Keratinocyte (primary cell): ENCODE measurements at regions not wholly inside any gene's neighbourhood (a gene's known extent, or its start where the extent isn't known, plus 50 kb on each side); places are given as distances from the start of the nearest gene placed in this dataset.

Experiments used
- EZH2 ChIP-seq: IDR thresholded peaks from one replicate; pipeline ENCODE4 v1.6.1; 2012; ENCODE audit warnings: inconsistent platforms, mild to moderate bottlenecking, low read length, moderate library complexity
- TF ChIP-seq, protein P1 (sequence below), 3 experiments: IDR thresholded peaks in 1 of 3; conservative IDR thresholded peaks in 1 of 3; optimal IDR thresholded peaks in 1 of 3; 2 replicates in 2 of 3; 3 replicates in 1 of 3; pipeline versions ENCODE3 to v1.5.1; 2011; ENCODE audit warnings: low read length in 3 of 3, mild to moderate bottlenecking in 3 of 3, moderate library complexity in 2 of 3, control low read depth in 1 of 3, inconsistent platforms in 1 of 3; ENCODE audit not compliant: insufficient read depth in 2 of 3; ENCODE audit errors: extremely low read depth in 1 of 3

DNA sequence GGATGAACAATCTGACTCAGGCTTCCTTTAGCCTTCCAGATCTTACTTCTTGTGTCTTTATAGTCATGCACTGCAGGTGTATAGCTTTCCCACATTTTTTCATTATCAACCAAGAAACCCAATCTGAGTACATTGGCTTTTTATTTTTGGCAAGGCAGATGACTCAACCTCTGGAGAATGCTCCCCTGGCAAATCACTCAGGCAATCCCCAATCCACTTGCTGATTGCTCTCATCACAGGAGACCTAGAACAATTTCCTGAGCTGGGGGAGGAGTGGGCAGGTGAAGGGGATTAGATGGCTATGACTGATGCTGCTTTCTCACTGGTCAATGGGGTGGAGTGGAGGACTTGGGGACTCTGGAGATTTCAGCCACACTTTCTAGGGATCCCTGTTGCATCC lies 134.4 kb downstream of the SLC16A9 start:
- TF ChIP-seq, protein P1, sequence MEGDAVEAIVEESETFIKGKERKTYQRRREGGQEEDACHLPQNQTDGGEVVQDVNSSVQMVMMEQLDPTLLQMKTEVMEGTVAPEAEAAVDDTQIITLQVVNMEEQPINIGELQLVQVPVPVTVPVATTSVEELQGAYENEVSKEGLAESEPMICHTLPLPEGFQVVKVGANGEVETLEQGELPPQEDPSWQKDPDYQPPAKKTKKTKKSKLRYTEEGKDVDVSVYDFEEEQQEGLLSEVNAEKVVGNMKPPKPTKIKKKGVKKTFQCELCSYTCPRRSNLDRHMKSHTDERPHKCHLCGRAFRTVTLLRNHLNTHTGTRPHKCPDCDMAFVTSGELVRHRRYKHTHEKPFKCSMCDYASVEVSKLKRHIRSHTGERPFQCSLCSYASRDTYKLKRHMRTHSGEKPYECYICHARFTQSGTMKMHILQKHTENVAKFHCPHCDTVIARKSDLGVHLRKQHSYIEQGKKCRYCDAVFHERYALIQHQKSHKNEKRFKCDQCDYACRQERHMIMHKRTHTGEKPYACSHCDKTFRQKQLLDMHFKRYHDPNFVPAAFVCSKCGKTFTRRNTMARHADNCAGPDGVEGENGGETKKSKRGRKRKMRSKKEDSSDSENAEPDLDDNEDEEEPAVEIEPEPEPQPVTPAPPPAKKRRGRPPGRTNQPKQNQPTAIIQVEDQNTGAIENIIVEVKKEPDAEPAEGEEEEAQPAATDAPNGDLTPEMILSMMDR (optimal IDR thresholded peaks at IDR 0.05 in 1 of 3, IDR thresholded peaks at IDR 0.05 in 1 of 3, conservative IDR thresholded peaks at IDR 0.05 in 1 of 3; ENCODE audit: extremely low read depth in 1 of 3, insufficient read depth in 2 of 3, low read length in 3 of 3), result no peak
- TF ChIP-seq EZH2, result no peak
